IPS-15b (cell line): ENCODE measurements at regions not wholly inside any gene's neighbourhood (a gene's known extent, or its start where the extent isn't known, plus 50 kb on each side); places are given as distances from the start of the nearest gene placed in this dataset.

Experiments
- H3K27me3 ChIP-seq: one replicate; pipeline ENCODE4 v1.6.1; 2013; ENCODE audit warnings: low read length; ENCODE audit not compliant: control insufficient read depth, insufficient read depth
- H3K36me3 ChIP-seq: one replicate; pipeline ENCODE4 v1.6.1; 2013; ENCODE audit warnings: low read length; ENCODE audit not compliant: control insufficient read depth, insufficient read depth
- H3K4me1 ChIP-seq: one replicate; pipeline ENCODE4 v1.6.1; 2013; ENCODE audit warnings: mild to moderate bottlenecking, low read length; ENCODE audit not compliant: control insufficient read depth, insufficient read depth
- H3K4me3 ChIP-seq: one replicate; pipeline ENCODE4 v1.5.1; 2013; ENCODE audit warnings: low read depth, low read length
- H3K9ac ChIP-seq: one replicate; pipeline ENCODE4 v1.6.1; 2013; ENCODE audit warnings: low read depth, mild to moderate bottlenecking, low read length
- H3K9me3 ChIP-seq: one replicate; pipeline ENCODE4 v1.6.1; 2013; ENCODE audit warnings: mild to moderate bottlenecking, low read length; ENCODE audit not compliant: control insufficient read depth, insufficient read depth

GRCh38 chr11:92682952-92683351 lies 286.5 kb upstream of the MTNR1B start:
- no peak overlapping the region for H3K4me3 ChIP-seq
- H3K27me3 ChIP-seq, result no peaks in the 10 kb centered on the region
- H3K36me3 ChIP-seq, result no peaks in the 10 kb centered on the region
- no peak overlapping the region for H3K9ac ChIP-seq
- no peaks in the 10 kb centered on the region for H3K9me3 ChIP-seq
- no peaks in the 10 kb centered on the region for H3K4me1 ChIP-seq

- Histone ChIP-seq H3K27me3 (no peaks in the 10 kb centered on the region), H3K4me3 (no peak overlapping the region), H3K4me1 (no peaks in the 10 kb centered on the region), H3K36me3 (no peaks in the 10 kb centered on the region), H3K9me3 (no peaks in the 10 kb centered on the region), H3K9ac (no peak overlapping the region)
Observed at GRCh38 chr11:92685049-92685448, 284.4 kb upstream of the MTNR1B start.

GRCh38 chr11:92687724-92688123 lies 281.7 kb upstream of the MTNR1B start:
- Histone ChIP-seq H3K9ac (no peak overlapping the region), H3K9me3 (no peaks in the 10 kb centered on the region), H3K36me3 (no peaks in the 10 kb centered on the region)

GRCh38 chr11:92688416-92688815 lies 281.0 kb upstream of the MTNR1B start:
- no peaks in the 10 kb centered on the region for H3K9me3 ChIP-seq
- no peaks in the 10 kb centered on the region for H3K4me1 ChIP-seq
- H3K4me3 ChIP-seq, result no peak overlapping the region
- H3K36me3 ChIP-seq, result no peaks in the 10 kb centered on the region
- H3K27me3 ChIP-seq, result no peaks in the 10 kb centered on the region
- no peak overlapping the region for H3K9ac ChIP-seq

More at GRCh38 chr11:92687724-92688123, 281.7 kb upstream of the MTNR1B start:
- Histone ChIP-seq H3K27me3 (no peaks in the 10 kb centered on the region), H3K4me3 (no peak overlapping the region), H3K4me1 (no peaks in the 10 kb centered on the region)

- no peak overlapping the region for H3K4me3 ChIP-seq
- no peak overlapping the region for H3K9ac ChIP-seq
- no peaks in the 10 kb centered on the region for H3K27me3 ChIP-seq
- no peaks in the 10 kb centered on the region for H3K9me3 ChIP-seq
- no peaks in the 10 kb centered on the region for H3K4me1 ChIP-seq
- no peaks in the 10 kb centered on the region for H3K36me3 ChIP-seq
Observed at GRCh38 chr11:92692826-92693546, 276.5 kb upstream of the MTNR1B start.

- no peak overlapping the region for H3K9ac ChIP-seq
- H3K9me3 ChIP-seq, result no peaks in the 10 kb centered on the region
- H3K36me3 ChIP-seq, result no peaks in the 10 kb centered on the region
- no peak overlapping the region for H3K4me3 ChIP-seq
- no peaks in the 10 kb centered on the region for H3K4me1 ChIP-seq
- H3K27me3 ChIP-seq, result no peaks in the 10 kb centered on the region
Observed at GRCh38 chr11:92696076-92696475, 273.4 kb upstream of the MTNR1B start.

GRCh38 chr11:92697461-92698312 lies 271.8 kb upstream of the MTNR1B start:
- H3K4me1 ChIP-seq, result no peaks in the 10 kb centered on the region

GRCh38 chr11:92698742-92699141 lies 270.7 kb upstream of the MTNR1B start:
- H3K4me1 ChIP-seq, result no peaks in the 10 kb centered on the region
- no peaks in the 10 kb centered on the region for H3K9me3 ChIP-seq
- H3K4me3 ChIP-seq, result no peak overlapping the region
- no peaks in the 10 kb centered on the region for H3K27me3 ChIP-seq
- no peaks in the 10 kb centered on the region for H3K36me3 ChIP-seq
- no peak overlapping the region for H3K9ac ChIP-seq

More at GRCh38 chr11:92697461-92698312, 271.8 kb upstream of the MTNR1B start:
- Histone ChIP-seq H3K27me3 (no peaks in the 10 kb centered on the region), H3K4me3 (no peak overlapping the region), H3K9ac (no peak overlapping the region), H3K36me3 (no peaks in the 10 kb centered on the region), H3K9me3 (no peaks in the 10 kb centered on the region)

- Histone ChIP-seq H3K9me3 (no peaks in the 10 kb centered on the region), H3K36me3 (no peaks in the 10 kb centered on the region), H3K27me3 (no peaks in the 10 kb centered on the region), H3K9ac (no peak overlapping the region), H3K4me1 (no peaks in the 10 kb centered on the region), H3K4me3 (no peak overlapping the region)
Observed at GRCh38 chr11:92702037-92702804, 267.2 kb upstream of the MTNR1B start.

GRCh38 chr11:92702805-92703448 lies 266.5 kb upstream of the MTNR1B start:
- Histone ChIP-seq H3K36me3 (no peaks in the 10 kb centered on the region), H3K9ac (no peak overlapping the region), H3K27me3 (no peaks in the 10 kb centered on the region), H3K4me3 (no peak overlapping the region), H3K9me3 (no peaks in the 10 kb centered on the region), H3K4me1 (no peaks in the 10 kb centered on the region)

GRCh38 chr11:92703449-92703830 lies 266.0 kb upstream of the MTNR1B start:
- Histone ChIP-seq H3K27me3 (no peaks in the 10 kb centered on the region), H3K4me1 (no peaks in the 10 kb centered on the region), H3K4me3 (no peak overlapping the region), H3K36me3 (no peaks in the 10 kb centered on the region), H3K9ac (no peak overlapping the region), H3K9me3 (no peaks in the 10 kb centered on the region)
